Naive thymus-derived CD4-positive, alpha-beta T cell (primary cell): ENCODE measurements at regions not wholly inside any gene's neighbourhood (a gene's known extent, or its start where the extent isn't known, plus 50 kb on each side); places are given as distances from the start of the nearest gene placed in this dataset.

Source experiments
- ATAC-seq: fragments of 150-1000 bp; cut with Tn5 transposase; 2 replicates; pipeline ENCODE4 v1.10.0; 2021; ENCODE audit warnings: mild to moderate bottlenecking, moderate library complexity
- CTCF ChIA-PET: fragments of 350-600 bp; sonication (Branson Sonifier 250); formaldehyde crosslinking; loops from one replicate; lab custom pipeline; 2021; ENCODE audit warnings: antibody characterized with exemption; lab: Charles Lee
- POLR2A ChIA-PET: fragments of 350-600 bp; sonication (Branson Sonifier 250); formaldehyde crosslinking; loops from one replicate; lab custom pipeline; 2021; ENCODE audit warnings: antibody characterized with exemption, inconsistent platforms; lab: Charles Lee
- DNase-seq, 9 donors: peaks; one replicate each; pipeline versions ENCODE4 v3.0.0 to v3.0.0-alpha.2; 2020 to 2022; ENCODE audit warnings: mixed read lengths in 1 of 9
- H3K27ac ChIP-seq: one replicate; pipeline ENCODE4 v1.7.0; 2013; ENCODE audit warnings: mild to moderate bottlenecking, low read depth, low read length, moderate library complexity
- H3K27me3 ChIP-seq, 2 donors: one replicate each; pipeline ENCODE4 v1.7.0; 2013; ENCODE audit warnings: low read length in 2 of 2, mild to moderate bottlenecking in 2 of 2, moderate library complexity in 2 of 2; ENCODE audit not compliant: control insufficient read depth in 2 of 2, insufficient read depth in 2 of 2
- H3K36me3 ChIP-seq, 3 experiments: 1 replicate in 2 of 3; 2 replicates in 1 of 3; pipeline ENCODE4 v1.7.0; 2013; ENCODE audit warnings: low read length in 3 of 3, mild to moderate bottlenecking in 3 of 3, moderate library complexity in 1 of 3; ENCODE audit not compliant: insufficient read depth in 3 of 3, control insufficient read depth in 2 of 3
- H3K4me1 ChIP-seq, 2 donors: one replicate each; pipeline ENCODE4 v1.7.0; 2013; ENCODE audit warnings: low read length in 2 of 2, mild to moderate bottlenecking in 2 of 2, moderate library complexity in 1 of 2; ENCODE audit not compliant: control insufficient read depth in 2 of 2, insufficient read depth in 2 of 2
- H3K4me3 ChIP-seq: 2 replicates; pipeline ENCODE4 v1.7.0; 2013; ENCODE audit warnings: mild to moderate bottlenecking, low read length
- H3K9me3 ChIP-seq, 3 experiments: 1 replicate in 2 of 3; 2 replicates in 1 of 3; pipeline ENCODE4 v1.7.0; 2013; ENCODE audit warnings: low read length in 3 of 3; ENCODE audit not compliant: control insufficient read depth in 2 of 3
- H3K27ac Mint-ChIP-seq, 9 donors: one replicate each; pipeline ENCODE4 v1.8.0; 2020 to 2022; ENCODE audit warnings: mixed read lengths in 9 of 9, mild to moderate bottlenecking in 8 of 9, moderate library complexity in 5 of 9, inconsistent platforms in 2 of 9
- H3K27me3 Mint-ChIP-seq, 5 donors: one replicate each; pipeline ENCODE4 v1.8.0; 2021 to 2022; ENCODE audit warnings: mixed read lengths in 5 of 5, mild to moderate bottlenecking in 1 of 5
- H3K36me3 Mint-ChIP-seq, 5 donors: one replicate each; pipeline ENCODE4 v1.8.0; 2020 to 2022; ENCODE audit warnings: mixed read lengths in 5 of 5, mild to moderate bottlenecking in 3 of 5, inconsistent platforms in 1 of 5
- H3K4me1 Mint-ChIP-seq, 7 donors: one replicate each; pipeline ENCODE4 v1.8.0; 2020 to 2022; ENCODE audit warnings: mixed read lengths in 7 of 7, mild to moderate bottlenecking in 3 of 7, inconsistent platforms in 1 of 7
- H3K4me3 Mint-ChIP-seq, 10 donors: one replicate each; pipeline ENCODE4 v1.8.0; 2020 to 2022; ENCODE audit warnings: mild to moderate bottlenecking in 10 of 10, mixed read lengths in 10 of 10, moderate library complexity in 6 of 10, inconsistent platforms in 2 of 10
- H3K9me3 Mint-ChIP-seq, 11 donors: one replicate each; pipeline ENCODE4 v1.8.0; 2020 to 2022; ENCODE audit warnings: mixed read lengths in 11 of 11, mild to moderate bottlenecking in 4 of 11, inconsistent platforms in 1 of 11, moderate library complexity in 1 of 11
- intact Hi-C, 2 donors: fragments of 100-400 bp; cut with micrococcal nuclease; formaldehyde crosslinking; loops; one replicate each; pipeline ENCODE4 v1.15.1; 2023

GRCh38 chr13:69287050-69287698 is 820.5 kb upstream of the ATXN8OS start:
- Histone ChIP-seq H3K36me3 (no peaks in the 10 kb centered on the region), H3K4me3 (no peak overlapping the region), H3K9me3 (no peaks in the 10 kb centered on the region), H3K27me3 (no peaks in the 10 kb centered on the region), H3K4me1 (no peaks in the 10 kb centered on the region), H3K27ac (no peak overlapping the region)
- POLR2A ChIA-PET, result no interaction called here
- no peak overlapping the region for H3K27ac Mint-ChIP-seq
- H3K4me3 Mint-ChIP-seq, result no peak overlapping the region
- CTCF ChIA-PET, result no interaction called here
- H3K4me1 Mint-ChIP-seq, result no peaks in the 10 kb centered on the region
- no peak for DNase-seq
- ATAC-seq, result no peak
- no peaks in the 10 kb centered on the region for H3K36me3 Mint-ChIP-seq
- intact Hi-C loops, result no loop called here
- peaks cover 2 to 24% (median 9%) of the 10 kb centered on the region in 11 donors for H3K9me3 Mint-ChIP-seq
- no peaks in the 10 kb centered on the region for H3K27me3 Mint-ChIP-seq

GRCh38 chr13:69283837-69284236 is 823.8 kb upstream of the ATXN8OS start:
- no peaks in the 10 kb centered on the region for H3K27me3 Mint-ChIP-seq
- no peaks in the 10 kb centered on the region for H3K36me3 ChIP-seq
- ChIA-PET CTCF (no interaction called here), POLR2A (no interaction called here)
- no peak overlapping the region for H3K4me3 Mint-ChIP-seq
- no peaks in the 10 kb centered on the region for H3K9me3 ChIP-seq
- intact Hi-C loops, result no loop called here
- no peaks in the 10 kb centered on the region for H3K4me1 ChIP-seq
- no peak overlapping the region for H3K27ac Mint-ChIP-seq
- H3K4me1 Mint-ChIP-seq, result no peaks in the 10 kb centered on the region
- H3K4me3 ChIP-seq, result no peak overlapping the region
- H3K27ac ChIP-seq, result no peak overlapping the region
- H3K27me3 ChIP-seq, result no peaks in the 10 kb centered on the region
- DNase-seq, result no peak
- ATAC-seq, result no peak
- no peaks in the 10 kb centered on the region for H3K36me3 Mint-ChIP-seq
- peaks cover 2 to 27% (median 12%) of the 10 kb centered on the region in 11 donors for H3K9me3 Mint-ChIP-seq

GRCh38 chr13:69283301-69283700 is 824.3 kb upstream of the ATXN8OS start:
- H3K9me3 ChIP-seq, result no peaks in the 10 kb centered on the region
- no peaks in the 10 kb centered on the region for H3K36me3 Mint-ChIP-seq
- no peaks in the 10 kb centered on the region for H3K27me3 Mint-ChIP-seq
- no peak for ATAC-seq
- H3K4me3 Mint-ChIP-seq, result no peak overlapping the region
- H3K27ac Mint-ChIP-seq, result no peak overlapping the region
- no peak for DNase-seq
- CTCF ChIA-PET, result no interaction called here
- H3K4me1 Mint-ChIP-seq, result no peaks in the 10 kb centered on the region
- no peaks in the 10 kb centered on the region for H3K4me1 ChIP-seq
- no peak overlapping the region for H3K27ac ChIP-seq
- no peak overlapping the region for H3K4me3 ChIP-seq
- intact Hi-C loops, result no loop called here
- H3K27me3 ChIP-seq, result no peaks in the 10 kb centered on the region
- H3K9me3 Mint-ChIP-seq, result peaks cover 2 to 26% (median 9%) of the 10 kb centered on the region in 11 donors
- POLR2A ChIA-PET, result no interaction called here
- no peaks in the 10 kb centered on the region for H3K36me3 ChIP-seq

GRCh38 chr13:69280399-69280798 is 827.2 kb upstream of the ATXN8OS start:
- DNase-seq, result no peak
- Mint-ChIP-seq H3K27ac (no peak overlapping the region), H3K4me1 (no peaks in the 10 kb centered on the region), H3K9me3 (peaks cover 2 to 28% (median 10%) of the 10 kb centered on the region in 11 donors), H3K36me3 (no peaks in the 10 kb centered on the region), H3K27me3 (no peaks in the 10 kb centered on the region), H3K4me3 (no peak overlapping the region)
- H3K27ac ChIP-seq, result no peak overlapping the region
- POLR2A ChIA-PET, result no interaction called here
- H3K36me3 ChIP-seq, result no peaks in the 10 kb centered on the region
- no peak for ATAC-seq
- CTCF ChIA-PET, result no interaction called here
- no peaks in the 10 kb centered on the region for H3K4me1 ChIP-seq
- intact Hi-C loops, result no loop called here
- no peak overlapping the region for H3K4me3 ChIP-seq
- H3K9me3 ChIP-seq, result no peaks in the 10 kb centered on the region
- H3K27me3 ChIP-seq, result no peaks in the 10 kb centered on the region

- Mint-ChIP-seq H3K27me3 (no peaks in the 10 kb centered on the region), H3K27ac (no peak overlapping the region), H3K4me1 (no peaks in the 10 kb centered on the region), H3K36me3 (no peaks in the 10 kb centered on the region), H3K4me3 (no peak overlapping the region), H3K9me3 (peaks cover 0 to 17% (median 9%) of the 10 kb centered on the region in 11 donors)
- CTCF ChIA-PET, result no interaction called here
- Histone ChIP-seq H3K36me3 (no peaks in the 10 kb centered on the region), H3K4me1 (no peaks in the 10 kb centered on the region), H3K4me3 (no peak overlapping the region), H3K9me3 (no peaks in the 10 kb centered on the region), H3K27me3 (no peaks in the 10 kb centered on the region), H3K27ac (no peak overlapping the region)
- DNase-seq (no peak), ATAC-seq (no peak)
- POLR2A ChIA-PET, result no interaction called here
- intact Hi-C loops, result no loop called here
These were observed 828.4 kb upstream of the ATXN8OS start for GRCh38 chr13:69279213-69279612.

- no peak for DNase-seq
These were observed 833.4 kb upstream of the ATXN8OS start for GRCh38 chr13:69274231-69274630.

More at GRCh38 chr13:69274231-69274630, 833.4 kb upstream of the ATXN8OS start:
- H3K36me3 ChIP-seq, result no peaks in the 10 kb centered on the region
- H3K36me3 Mint-ChIP-seq, result no peaks in the 10 kb centered on the region
- H3K27me3 ChIP-seq, result no peaks in the 10 kb centered on the region
- no peak overlapping the region for H3K4me3 Mint-ChIP-seq
- ATAC-seq, result no peak
- no peaks in the 10 kb centered on the region for H3K9me3 ChIP-seq
- ChIA-PET POLR2A (no interaction called here), CTCF (no interaction called here)
- no peaks in the 10 kb centered on the region for H3K4me1 Mint-ChIP-seq
- no peak overlapping the region for H3K4me3 ChIP-seq
- H3K27ac Mint-ChIP-seq, result no peak overlapping the region
- peaks cover 0 to 20% (median 3%) of the 10 kb centered on the region in 11 donors for H3K9me3 Mint-ChIP-seq
- no peaks in the 10 kb centered on the region for H3K27me3 Mint-ChIP-seq
- no peaks in the 10 kb centered on the region for H3K4me1 ChIP-seq
- H3K27ac ChIP-seq, result no peak overlapping the region
- intact Hi-C loops, result no loop called here
